ENCODE measurements at regions not wholly inside any gene's neighbourhood (a gene's known extent, or its start where the extent isn't known, plus 50 kb on each side); places are given as distances from the start of the nearest gene placed in this dataset.

GRCh38 chr2:150142561-150142960, 344.9 kb downstream of the RND3 start:
- H3K23ac ChIP-seq (ENCODE audit: insufficient read length, low read depth, low read length) = no peak overlapping the region
- H2BK120ac ChIP-seq (ENCODE audit: low read depth, low read length, poor library complexity, severe bottlenecking) = no peak overlapping the region
- no peak overlapping the region for H2BK15ac ChIP-seq (ENCODE audit: low read depth, low read length)
- no peak overlapping the region for H2BK20ac ChIP-seq (ENCODE audit: low read depth, low read length, poor library complexity, severe bottlenecking)
- no peak overlapping the region for H3K18ac ChIP-seq (ENCODE audit: insufficient read length, low read depth, low read length)
- DNase-seq = no peak
- H3K9ac ChIP-seq (ENCODE audit: extremely low read depth, insufficient read length, low read length) = no peak overlapping the region
- no peak overlapping the region for H4K8ac ChIP-seq (replicated peaks; ENCODE audit: insufficient read length, low read depth, low read length)
- H3K9me3 ChIP-seq (ENCODE audit: control insufficient read depth, low read depth, low read length) = peaks cover 12% of the 10 kb centered on the region
- H3K27me3 Mint-ChIP-seq (ENCODE audit: low read depth) = no peaks in the 10 kb centered on the region
- no peak overlapping the region for H3K4me2 ChIP-seq (ENCODE audit: insufficient read depth, insufficient read length, low read length)
- peaks cover 13 to 18% (median 15%) of the 10 kb centered on the region in 3 experiments for H3K36me3 Mint-ChIP-seq (ENCODE audit: insufficient read depth in 1 of 3, low read depth in 3 of 3)
- no peak overlapping the region for H3K4me3 Mint-ChIP-seq
- H3K27ac Mint-ChIP-seq = no peak overlapping the region
- H3K4me1 Mint-ChIP-seq = no peaks in the 10 kb centered on the region
- no peak overlapping the region for H2AFZ ChIP-seq (ENCODE audit: low read length)
- no peak overlapping the region for H3K4ac ChIP-seq (ENCODE audit: low read depth, low read length)
- H3K4me1 ChIP-seq (ENCODE audit: insufficient read depth, low read length) = no peaks in the 10 kb centered on the region
- no peak overlapping the region for H2BK5ac ChIP-seq (ENCODE audit: insufficient read length, low read length)
- no peaks in the 10 kb centered on the region for H3K27me3 ChIP-seq (ENCODE audit: insufficient read depth, low read length)
- H3K79me1 ChIP-seq (ENCODE audit: insufficient read depth, low read depth, low read length, poor library complexity, severe bottlenecking) = no peaks in the 10 kb centered on the region
- H3K56ac ChIP-seq (ENCODE audit: insufficient read length, low read depth, low read length) = no peak overlapping the region
- no CpG with 5 or more reads among the region's 1 CpG for WGBS (ENCODE audit: extremely low coverage, insufficient read length, low lambda C conversion rate)
- no peak for TF ChIP-seq CTCF (conservative IDR thresholded peaks at IDR 0.05)
- no peak overlapping the region for H2BK12ac ChIP-seq (ENCODE audit: insufficient read length, low read depth, low read length)
- no peak overlapping the region for H4K91ac ChIP-seq (ENCODE audit: insufficient read length, low read depth, low read length)
- H4K20me1 ChIP-seq (ENCODE audit: control insufficient read depth, insufficient read depth, insufficient read length) = no peaks in the 10 kb centered on the region
- no peak overlapping the region for H3K27ac ChIP-seq (ENCODE audit: insufficient read length, low read depth, low read length)
- H3K79me2 ChIP-seq (ENCODE audit: insufficient read depth, low read length) = no peaks in the 10 kb centered on the region
- H2AK5ac ChIP-seq (ENCODE audit: insufficient read length, low read length) = no peak overlapping the region
- no peak overlapping the region for H4K5ac ChIP-seq (ENCODE audit: insufficient read length, low read depth, low read length)
- no peak overlapping the region for H3K14ac ChIP-seq (ENCODE audit: insufficient read depth, low read length)
- H3T11ph ChIP-seq (ENCODE audit: low read length) = no peak overlapping the region
- peaks cover 17 to 22% of the 10 kb centered on the region in 2 experiments for H3K9me3 Mint-ChIP-seq
- H3K23me2 ChIP-seq (ENCODE audit: insufficient read length, low read depth, low read length, poor library complexity, severe bottlenecking) = no peaks in the 10 kb centered on the region
